Adrenal gland (tissue), 9 donors: ENCODE measurements at regions not wholly inside any gene's neighbourhood (a gene's known extent, or its start where the extent isn't known, plus 50 kb on each side); places are given as distances from the start of the nearest gene placed in this dataset.

Experiments used
- DNase-seq, 7 donors: peaks; one replicate each; pipeline ENCODE4 v3.0.0-alpha.2; 2019 to 2020
- H3K27ac ChIP-seq, 5 donors: fragments of 200-600 bp; sonication (generic) in 4 of 5; 1 replicate in 3 of 5; 2 replicates in 2 of 5; pipeline versions ENCODE4 v1.5.1 to v1.8.0; 2016 to 2020; ENCODE audit warnings: mild to moderate bottlenecking in 1 of 5
- H3K27me3 ChIP-seq: fragments of 200-600 bp; 2 replicates; pipeline ENCODE4 v1.8.0; 2021
- H3K36me3 ChIP-seq, 2 donors: fragments of 200-600 bp; replicated peaks in 1 of 2; 1 replicate in 1 of 2; 2 replicates in 1 of 2; pipeline versions ENCODE4 v1.5.1 to v1.8.0; 2018 to 2022
- H3K4me1 ChIP-seq, 2 donors: fragments of 200-600 bp; replicated peaks in 1 of 2; 1 replicate in 1 of 2; 2 replicates in 1 of 2; pipeline versions ENCODE4 v1.5.1 to v1.8.0; 2018 to 2021
- H3K4me3 ChIP-seq, 4 donors: fragments of 200-600 bp; sonication (generic) in 3 of 4; one replicate each; pipeline ENCODE4 v1.5.1; 2016 to 2018
- H3K9me3 ChIP-seq, 3 donors: fragments of 200-600 bp; sonication (generic) in 1 of 3; replicated peaks in 1 of 3; 1 replicate in 2 of 3; 2 replicates in 1 of 3; pipeline versions ENCODE4 v1.5.1 to v1.8.0; 2016 to 2021
- CTCF ChIP-seq, 6 experiments: fragments of 450-650 bp in 4 of 6; fragments of 200-600 bp in 2 of 6; sonication (generic) in 1 of 6; IDR thresholded peaks; 1 replicate in 5 of 6; 2 replicates in 1 of 6; pipeline versions ENCODE4 v1.5.1 to v1.8.0; 2016 to 2021; ENCODE audit warnings: antibody characterized with exemption in 6 of 6, mild to moderate bottlenecking in 2 of 6, moderate library complexity in 1 of 6
- POLR2A ChIP-seq, 2 donors: fragments of 450-650 bp; IDR thresholded peaks; one replicate each; pipeline ENCODE4 v1.6.1; 2017; ENCODE audit warnings: antibody characterized with exemption in 2 of 2, mild to moderate bottlenecking in 2 of 2, moderate library complexity in 1 of 2
- WGBS, 4 donors: extraction: QIAGEN DNeasy Blood & Tissue Kit in 2 of 4; methylation state at CpG; one replicate each; pipeline versions ENCODE4 v1.1.5 to v1.1.7; 2013 to 2017; 5-methylcytosine and 5-hydroxymethylcytosine counted together
- intact Hi-C, 2 donors: fragments of 100-400 bp; cut with DNase I; formaldehyde crosslinking; loops; one replicate each; pipeline versions ENCODE4 v1.14.1 to v1.15.0; 2022 to 2023
- donor health status: healthy with polysubstance abuse.
- donor health status: Bipolar disorder and iron deficiency.
- donor health status: DM: yes; HTN: yes; CAD: no.
- donor health status: DM: no; HTN: no; CAD: no.
- donor health status: DM: no; HTN: no; CAD: no.

GRCh38 chr7:116098175-116098574, 67.6 kb upstream of the TFEC start:
- H3K36me3 ChIP-seq: no peaks in the 10 kb centered on the region
- 90 to 95% (median 92%) methylated on average over 12 of the region's 12 CpGs for WGBS, 4 donors
- DNase-seq: no peak
- intact Hi-C loops: no loop called here
- TF ChIP-seq POLR2A (IDR thresholded peaks at IDR 0.05): no peak
- no peak for TF ChIP-seq CTCF (IDR thresholded peaks at IDR 0.05)
- H3K27ac ChIP-seq: no peak overlapping the region
- no peak overlapping the region for H3K4me3 ChIP-seq
- H3K9me3 ChIP-seq: no peaks in the 10 kb centered on the region
- H3K27me3 ChIP-seq: no peaks in the 10 kb centered on the region
- H3K4me1 ChIP-seq: no peaks in the 10 kb centered on the region

GRCh38 chr7:116100626-116101025, 70.1 kb upstream of the TFEC start:
- 60 to 73% (median 71%) methylated on average over 2 of the region's 2 CpGs for WGBS, 4 donors
- TF ChIP-seq CTCF (IDR thresholded peaks at IDR 0.05) (no peak), POLR2A (IDR thresholded peaks at IDR 0.05) (no peak)
- intact Hi-C loops: no loop called here

GRCh38 chr7:116101704-116102103, 71.1 kb upstream of the TFEC start:
- WGBS, 4 donors: 71 to 74% (median 73%) methylated on average over 2 of the region's 2 CpGs
- no peaks in the 10 kb centered on the region for H3K36me3 ChIP-seq
- no peaks in the 10 kb centered on the region for H3K27me3 ChIP-seq
- TF ChIP-seq CTCF (IDR thresholded peaks at IDR 0.05) (no peak), POLR2A (IDR thresholded peaks at IDR 0.05) (no peak)
- no peak for DNase-seq
- intact Hi-C loops: no loop called here
- no peaks in the 10 kb centered on the region for H3K9me3 ChIP-seq
- H3K4me3 ChIP-seq: no peak overlapping the region
- no peak overlapping the region for H3K27ac ChIP-seq
- H3K4me1 ChIP-seq: no peaks in the 10 kb centered on the region

More at GRCh38 chr7:116100626-116101025, 70.1 kb upstream of the TFEC start:
- Histone ChIP-seq H3K27ac (no peak overlapping the region), H3K4me1 (no peaks in the 10 kb centered on the region), H3K36me3 (no peaks in the 10 kb centered on the region), H3K9me3 (no peaks in the 10 kb centered on the region), H3K27me3 (no peaks in the 10 kb centered on the region), H3K4me3 (no peak overlapping the region)
- no peak for DNase-seq

GRCh38 chr7:116111475-116111874, 80.9 kb upstream of the TFEC start:
- no peak for DNase-seq
- intact Hi-C loops: no loop called here

GRCh38 chr7:116113310-116113709, 82.7 kb upstream of the TFEC start:
- H3K27me3 ChIP-seq: no peaks in the 10 kb centered on the region
- 81 to 94% (median 87%) methylated on average over 1 of the region's 1 CpG for WGBS, 4 donors
- DNase-seq: no peak
- H3K9me3 ChIP-seq: no peaks in the 10 kb centered on the region
- intact Hi-C loops: no loop called here
- no peak overlapping the region for H3K4me3 ChIP-seq
- no peaks in the 10 kb centered on the region for H3K36me3 ChIP-seq
- TF ChIP-seq POLR2A (IDR thresholded peaks at IDR 0.05): no peak
- no peak for TF ChIP-seq CTCF (IDR thresholded peaks at IDR 0.05)
- no peak overlapping the region for H3K27ac ChIP-seq
- no peaks in the 10 kb centered on the region for H3K4me1 ChIP-seq

More at GRCh38 chr7:116111475-116111874, 80.9 kb upstream of the TFEC start:
- no peaks in the 10 kb centered on the region for H3K27me3 ChIP-seq
- no peaks in the 10 kb centered on the region for H3K4me1 ChIP-seq
- H3K36me3 ChIP-seq: no peaks in the 10 kb centered on the region
- no peak for TF ChIP-seq POLR2A (IDR thresholded peaks at IDR 0.05)
- H3K9me3 ChIP-seq: no peaks in the 10 kb centered on the region
- H3K4me3 ChIP-seq: no peak overlapping the region
- no peak overlapping the region for H3K27ac ChIP-seq
